Cerebellar cortex (tissue), 1 donor: ENCODE measurements at regions not wholly inside any gene's neighbourhood (a gene's known extent, or its start where the extent isn't known, plus 50 kb on each side); places are given as distances from the start of the nearest gene placed in this dataset.
"Not testable (repeated sequence)": the region's sequence is repeated elsewhere in the genome, so short reads cannot be mapped to it uniquely, and the experiment has no call there.

ENCODE experiments used
- DNase-seq: peaks from one replicate; pipeline ENCODE4 v3.0.0-alpha.2; 2015; ENCODE audit warnings: low spot score

DNA sequence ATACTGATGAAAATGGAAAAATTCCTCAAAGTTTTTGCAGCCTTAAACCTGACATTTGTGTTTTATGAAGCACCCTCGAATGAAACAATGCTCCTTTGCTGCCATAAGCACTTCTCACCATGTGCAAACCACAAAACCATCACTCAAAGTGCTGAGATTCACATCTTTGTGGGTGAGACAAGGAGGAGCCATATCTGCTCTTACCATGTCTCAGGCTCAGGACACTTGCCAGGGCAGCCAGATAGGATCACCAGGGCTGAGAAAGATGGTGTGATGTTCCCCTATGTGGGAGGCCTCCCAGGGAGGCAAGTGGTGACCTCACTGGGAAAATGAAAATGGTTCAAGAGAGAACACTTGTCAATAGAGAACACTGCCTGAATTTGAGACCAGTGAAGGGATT is 120.4 kb downstream of the CCDC34 start:
- no peak for DNase-seq

DNA sequence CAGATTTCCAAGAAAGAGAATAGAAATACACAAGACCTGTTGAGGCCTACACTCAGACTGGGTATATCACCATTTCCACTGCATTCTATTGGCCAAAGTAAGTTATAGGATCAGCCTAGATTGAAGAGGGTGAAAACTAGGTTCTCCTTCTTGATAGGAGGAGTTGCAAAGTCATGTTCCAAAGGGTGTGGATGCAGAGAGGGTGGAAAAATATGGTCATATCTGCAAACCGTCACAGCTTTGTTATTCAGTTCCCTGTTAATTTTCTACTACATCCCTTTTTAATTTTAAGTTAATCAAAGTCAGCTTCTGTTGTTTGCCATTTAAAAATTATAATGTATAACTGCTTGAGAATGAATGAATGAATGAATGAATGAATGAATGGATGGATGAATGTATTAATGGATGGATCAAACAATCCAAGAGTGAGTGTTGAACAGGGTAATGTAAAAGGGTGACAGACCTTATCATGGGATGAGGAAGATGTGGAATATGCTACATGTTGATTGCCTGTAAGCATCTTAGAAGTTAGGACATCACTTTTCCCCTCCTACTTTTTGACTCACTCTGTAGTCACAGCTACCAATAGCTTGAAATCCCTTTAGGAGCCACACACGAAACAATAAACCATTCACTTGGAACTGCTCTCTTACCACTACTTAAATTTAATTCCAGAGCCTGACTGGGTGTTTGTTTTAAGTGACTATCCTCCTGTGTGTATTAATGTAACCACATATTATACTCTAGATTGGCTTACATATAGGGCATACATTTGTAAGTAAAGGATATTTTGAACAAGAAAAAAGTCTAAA is 121.5 kb downstream of the CCDC34 start:
- no peak for DNase-seq

DNA sequence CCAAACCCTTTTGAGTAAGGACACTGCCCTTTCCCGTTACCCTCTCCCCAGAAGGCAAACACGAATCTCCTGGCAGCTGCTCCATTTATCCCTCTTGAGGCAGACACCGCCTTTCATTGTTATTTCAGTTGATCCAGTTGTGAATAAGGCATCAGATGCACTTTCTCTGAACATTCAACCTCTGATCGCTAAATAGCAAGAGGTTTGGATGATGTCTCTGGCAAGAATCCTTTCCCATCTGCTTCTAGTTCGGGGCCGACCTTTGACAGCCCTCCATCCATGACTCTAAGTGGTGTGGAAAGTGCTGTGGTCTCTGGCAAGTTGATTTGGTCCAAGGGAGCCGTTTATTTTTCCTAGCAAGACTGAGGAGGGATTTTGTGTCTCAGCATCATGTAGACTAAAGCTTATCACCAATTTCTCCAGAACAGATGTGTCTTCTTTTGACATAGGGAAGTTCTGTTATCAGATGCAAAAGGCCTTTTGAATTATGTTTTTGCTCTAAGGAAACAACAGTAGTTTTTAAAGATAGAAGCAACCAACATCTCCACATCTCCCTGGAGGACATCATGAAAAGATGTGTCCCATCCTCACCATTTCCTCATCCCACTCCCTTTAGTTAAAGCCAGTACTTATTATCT is 123.6 kb downstream of the CCDC34 start:
- no peak for DNase-seq

DNA sequence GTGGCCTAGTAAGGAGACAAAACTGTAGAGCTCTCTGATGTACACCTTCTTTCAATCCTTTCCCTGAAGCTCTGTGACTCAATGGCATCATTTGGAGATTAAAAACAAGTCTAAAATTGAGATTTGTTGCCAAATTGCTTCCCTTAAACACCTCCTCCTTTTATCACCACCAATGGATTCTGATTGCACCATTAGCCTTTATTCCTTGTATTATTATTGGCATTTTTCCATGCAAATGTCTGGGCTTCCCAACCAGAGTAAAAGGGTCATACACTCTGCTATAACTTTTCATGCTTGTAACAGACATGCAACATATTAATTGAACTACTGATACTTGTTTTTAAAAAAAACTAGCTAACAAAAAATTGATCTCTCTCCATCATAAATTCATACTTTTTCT is 124.2 kb downstream of the CCDC34 start:
- DNase-seq = no peak

DNA sequence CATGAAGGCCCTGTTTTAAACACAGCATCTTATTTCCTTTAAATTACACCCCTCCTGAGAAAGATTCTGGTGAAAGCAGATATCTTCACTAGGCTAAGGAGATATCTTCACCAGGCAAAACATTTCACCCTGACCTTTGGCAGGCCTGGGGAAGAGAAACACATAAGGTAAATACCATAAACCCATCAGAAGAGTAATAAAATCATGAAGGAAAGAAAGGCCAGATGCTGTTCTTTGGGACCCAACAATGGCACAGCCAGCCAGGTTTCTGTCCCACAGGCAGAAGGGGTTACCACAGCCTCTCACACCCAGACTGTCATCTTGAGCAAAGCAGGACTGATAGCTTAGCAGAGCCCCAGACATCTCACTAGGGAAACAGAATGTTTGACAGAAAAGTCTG is 125.4 kb downstream of the CCDC34 start:
- no peak for DNase-seq

DNA sequence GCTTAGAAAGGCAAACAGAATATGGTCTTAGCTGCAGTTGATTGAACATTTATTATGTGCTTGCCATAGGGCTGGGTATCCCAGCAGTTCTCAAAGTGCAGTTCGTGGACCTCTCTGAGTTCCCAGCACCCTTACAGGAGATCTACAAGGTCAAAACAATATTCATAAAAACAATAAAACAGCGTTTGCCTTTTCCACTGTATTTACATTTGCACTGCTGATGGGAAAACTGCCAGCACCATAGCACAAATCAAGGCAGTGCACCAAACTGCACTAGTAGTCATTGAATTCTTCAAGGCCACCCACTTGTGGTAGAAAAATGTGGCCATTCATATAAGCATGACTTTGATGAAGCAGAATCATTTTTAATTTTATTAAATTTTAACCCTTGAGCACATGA is 128.1 kb downstream of the CCDC34 start:
- no peak for DNase-seq

DNA sequence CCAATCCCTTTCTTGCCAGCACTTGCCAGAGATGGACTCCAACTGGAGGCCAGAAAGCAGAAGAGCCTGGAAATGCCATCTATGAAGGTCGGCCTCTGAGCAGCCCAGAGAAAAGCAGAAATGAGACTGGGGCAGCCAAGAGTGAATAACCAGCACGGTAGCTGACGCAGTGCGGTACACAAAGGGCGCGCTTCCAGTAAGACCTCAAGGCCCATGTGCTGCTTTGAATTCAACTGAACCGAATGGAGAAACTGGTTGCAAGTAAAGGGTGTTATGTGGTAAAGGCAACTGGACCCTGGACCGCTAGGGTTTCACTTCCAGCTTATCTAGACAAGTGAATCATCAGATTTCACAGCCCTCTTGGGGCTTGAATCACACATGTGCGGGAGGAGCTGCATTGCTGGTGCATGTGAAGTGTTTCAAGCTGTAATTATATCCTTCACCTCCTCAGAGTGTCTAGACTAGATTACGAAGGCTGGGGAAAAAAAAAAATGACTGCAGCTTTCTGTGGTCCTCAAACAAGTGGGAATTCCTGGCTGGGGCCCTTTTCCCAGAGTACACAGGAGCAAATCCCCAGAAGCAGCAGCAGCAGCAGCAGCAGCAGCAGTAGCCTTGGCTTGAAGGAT is 128.9 kb downstream of the CCDC34 start:
- DNase-seq = no peak

DNA sequence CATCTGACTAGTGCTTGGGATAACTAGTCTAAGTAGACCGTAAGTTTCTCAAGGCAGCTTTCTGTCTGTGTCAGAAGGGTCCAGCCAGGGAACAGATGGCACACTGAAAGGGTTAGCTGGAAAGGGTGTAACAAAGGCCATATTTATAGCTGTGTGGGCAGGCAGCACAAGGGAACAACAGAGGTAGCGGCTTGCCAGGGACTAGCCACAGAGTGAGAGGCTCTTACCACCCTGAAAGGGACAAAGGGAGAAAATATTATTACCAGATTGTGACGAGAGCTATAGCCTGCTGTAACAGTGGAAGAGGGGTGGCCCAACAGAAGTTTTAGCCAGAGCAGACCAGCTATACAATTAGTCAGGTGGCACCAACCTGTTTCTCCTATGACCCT is 129.4 kb downstream of the CCDC34 start:
- peak; percentile 90 for DNase-seq

DNA sequence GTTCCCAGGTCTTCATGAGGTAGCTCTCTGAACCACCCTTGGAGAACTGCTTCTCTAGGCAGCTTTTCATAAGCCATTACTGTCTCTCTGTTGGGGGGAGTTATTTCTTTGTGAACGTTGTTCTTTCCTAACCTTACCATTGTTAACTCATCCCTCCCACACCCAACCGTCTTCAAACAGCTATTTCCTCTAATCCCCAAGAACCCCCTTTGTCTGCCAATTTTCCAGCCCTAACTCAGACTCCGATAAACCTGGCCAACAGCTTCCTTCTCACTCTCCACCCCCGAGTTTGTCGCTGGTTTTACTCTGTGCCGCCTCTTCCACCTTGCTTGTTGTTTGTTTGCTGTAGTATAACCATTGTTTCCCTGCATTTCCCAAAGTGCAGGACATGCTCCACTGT is 131.5 kb downstream of the CCDC34 start:
- no peak for DNase-seq

DNA sequence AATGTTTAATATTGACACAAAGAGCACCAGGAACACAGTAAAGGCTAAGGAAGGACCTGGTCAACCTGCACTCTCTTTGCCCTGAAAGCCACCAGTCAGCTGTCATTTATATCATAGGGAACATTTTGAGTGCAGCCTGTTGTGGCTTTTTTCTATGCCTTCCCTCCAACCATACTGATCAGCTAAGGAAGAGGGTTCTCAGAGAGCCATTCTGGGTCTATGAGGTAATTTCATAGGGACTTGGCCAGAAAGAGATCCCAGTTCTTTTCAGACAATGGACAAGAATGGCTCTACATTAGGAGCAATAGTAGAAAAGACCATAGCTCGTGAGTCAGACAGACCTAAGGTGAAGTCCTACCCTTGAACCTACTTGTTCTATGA is 132.8 kb downstream of the CCDC34 start:
- no peak for DNase-seq

DNA sequence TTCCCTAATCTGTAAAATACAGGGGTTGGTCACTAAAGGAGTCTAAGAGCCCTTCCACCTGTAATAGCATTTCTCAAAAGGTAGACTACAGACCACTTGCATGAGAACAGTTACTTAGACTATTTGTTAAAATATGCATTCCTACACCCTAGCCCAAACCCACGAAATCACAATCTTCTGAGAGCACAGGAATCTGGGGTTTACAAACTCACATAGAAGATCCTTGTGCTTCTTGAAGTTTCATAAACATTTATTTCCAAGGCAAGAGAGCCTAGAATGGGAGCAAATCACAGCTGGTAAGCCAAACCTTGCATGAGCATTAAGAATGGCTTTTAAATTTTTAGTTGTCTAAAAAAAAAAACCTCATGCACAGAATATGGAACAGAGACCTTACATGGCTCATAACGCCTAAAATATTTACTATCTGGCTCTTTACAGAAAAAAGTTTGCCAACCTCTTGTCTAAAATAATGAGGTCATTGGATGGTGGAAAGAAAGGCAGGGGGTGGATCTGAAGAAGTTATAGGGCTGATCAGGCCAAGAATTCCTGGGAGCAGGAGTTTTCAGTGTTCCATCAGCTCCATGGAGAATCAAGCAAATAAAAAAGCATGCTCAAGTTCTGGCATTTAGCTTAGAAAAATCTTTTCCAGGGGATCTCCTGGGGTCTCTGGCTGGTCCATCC is 133.4 kb downstream of the CCDC34 start:
- no peak for DNase-seq

DNA sequence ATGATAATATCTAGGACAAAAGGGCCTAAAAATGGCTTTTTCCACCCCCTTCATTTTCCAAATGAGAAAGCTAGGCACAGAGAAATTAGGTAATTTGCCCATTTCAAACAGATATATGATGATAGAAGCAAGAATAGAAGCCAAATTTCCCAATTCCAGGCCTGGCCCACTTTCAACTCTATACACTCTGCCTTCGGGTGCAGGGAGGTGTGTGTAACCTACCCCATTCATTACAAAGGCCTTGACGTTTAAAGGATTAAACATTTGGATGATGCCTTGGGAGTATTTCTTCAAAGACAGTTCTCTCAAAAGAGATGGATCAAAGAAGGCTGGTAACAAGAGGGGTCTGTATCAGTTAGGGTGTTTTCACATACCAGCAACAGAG is 134.1 kb downstream of the CCDC34 start:
- peak; percentile 32 for DNase-seq

DNA sequence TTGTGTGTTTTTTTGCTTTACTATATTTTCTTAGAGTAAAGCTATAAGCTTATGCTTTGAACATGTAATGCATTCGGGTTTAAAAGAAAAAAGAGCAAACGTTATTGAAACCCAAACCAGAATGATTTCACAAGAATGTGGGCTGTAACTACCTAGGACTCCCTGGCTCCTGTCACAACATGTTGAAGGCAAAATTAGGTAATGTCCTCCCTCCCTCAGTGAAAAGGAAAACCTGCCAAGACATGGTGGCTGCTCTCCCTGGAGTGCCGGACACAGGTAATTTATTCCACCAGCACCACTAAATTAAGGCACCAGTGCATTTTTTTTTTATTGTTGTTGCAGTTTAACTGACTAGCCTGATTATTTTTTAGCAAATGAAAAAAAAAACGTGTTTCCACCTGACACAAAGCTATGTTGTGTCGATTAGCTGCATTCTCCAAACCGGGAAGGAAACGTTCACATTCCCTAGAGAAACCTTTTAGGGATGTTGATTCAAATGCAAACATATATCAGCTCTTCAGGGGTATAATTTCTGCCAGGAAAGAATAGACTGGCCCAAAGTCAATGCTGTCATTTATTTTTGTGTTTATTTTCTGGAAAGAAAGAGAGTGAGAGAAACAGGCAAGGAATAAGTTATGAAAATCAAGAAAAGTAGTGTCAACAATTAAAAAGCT is 134.6 kb downstream of the CCDC34 start:
- peak; percentile 93 for DNase-seq

DNA sequence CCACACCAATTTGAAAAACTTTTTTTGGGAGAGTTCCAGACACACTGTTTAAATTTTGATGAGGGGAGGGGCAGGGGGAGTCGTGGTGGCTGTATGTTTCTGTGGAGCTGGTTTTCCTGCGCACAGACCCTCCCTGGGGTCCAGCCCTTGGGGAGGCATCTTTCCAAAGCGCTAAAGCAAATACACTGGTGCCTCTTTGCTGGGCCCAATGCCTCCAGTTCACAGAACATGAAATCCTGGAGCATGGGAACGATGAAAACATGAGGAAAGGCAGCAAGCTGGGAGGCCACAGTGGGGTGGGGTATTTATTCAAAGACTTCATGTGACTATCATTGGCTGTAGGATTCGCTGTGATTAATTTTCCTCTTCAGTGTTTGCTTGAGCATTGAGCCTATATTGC is 135.3 kb downstream of the CCDC34 start:
- DNase-seq = no peak

DNA sequence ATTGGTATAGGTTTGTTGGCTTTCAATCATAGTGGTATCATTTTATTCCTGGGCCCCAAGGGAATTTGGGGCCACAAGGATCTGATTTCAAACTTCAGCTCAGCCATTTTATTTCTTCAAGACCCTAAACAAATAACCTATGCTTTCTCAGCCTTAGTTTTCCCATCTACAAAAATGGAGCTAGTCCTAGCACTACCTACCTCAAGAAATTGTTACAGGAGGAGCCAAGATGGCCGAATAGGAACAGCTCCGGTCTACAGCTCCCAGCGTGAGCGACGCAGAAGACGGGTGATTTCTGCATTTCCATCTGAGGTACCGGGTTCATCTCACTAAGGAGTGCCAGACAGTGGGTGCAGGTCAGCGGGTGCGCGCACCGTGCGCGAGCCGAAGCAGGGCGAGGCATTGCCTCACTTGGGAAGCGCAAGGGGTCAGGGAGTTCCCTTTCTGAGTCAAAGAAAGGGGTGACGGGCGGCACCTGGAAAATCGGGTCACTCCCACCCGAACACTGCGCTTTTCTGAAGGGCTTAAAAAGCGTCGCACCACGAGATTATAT is 143.5 kb downstream of the CCDC34 start:
- DNase-seq = not testable (repeated sequence)

DNA sequence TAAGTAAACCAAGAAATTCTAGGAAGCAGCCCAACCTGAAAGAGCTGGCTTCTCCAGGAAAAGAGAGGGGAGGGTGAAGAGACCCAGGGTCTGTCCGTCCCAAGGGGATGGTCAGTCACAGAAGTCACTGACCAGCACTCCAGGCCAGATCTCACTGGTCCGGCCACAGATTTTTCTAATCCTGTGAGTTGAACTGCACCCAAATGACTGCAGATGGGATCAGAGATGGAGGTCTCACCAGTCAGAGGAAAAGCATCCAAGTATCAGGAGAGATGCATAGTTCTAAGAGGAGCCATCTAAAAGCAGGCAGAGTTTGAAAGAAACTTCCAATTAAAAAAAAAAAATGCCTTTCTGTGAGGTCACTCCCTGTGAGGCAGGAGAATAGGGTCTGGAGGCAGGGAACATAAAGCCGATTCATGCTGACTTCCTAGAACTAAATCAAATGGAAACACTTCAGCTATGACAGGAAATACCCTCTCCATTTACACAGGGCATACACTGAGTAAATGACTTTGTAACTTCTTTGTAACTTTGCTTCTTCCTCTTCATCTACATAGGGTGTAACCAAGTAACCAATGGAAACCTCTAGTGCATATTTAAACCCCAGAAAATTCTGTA is 144.5 kb downstream of the CCDC34 start:
- DNase-seq = peak; percentile 56

DNA sequence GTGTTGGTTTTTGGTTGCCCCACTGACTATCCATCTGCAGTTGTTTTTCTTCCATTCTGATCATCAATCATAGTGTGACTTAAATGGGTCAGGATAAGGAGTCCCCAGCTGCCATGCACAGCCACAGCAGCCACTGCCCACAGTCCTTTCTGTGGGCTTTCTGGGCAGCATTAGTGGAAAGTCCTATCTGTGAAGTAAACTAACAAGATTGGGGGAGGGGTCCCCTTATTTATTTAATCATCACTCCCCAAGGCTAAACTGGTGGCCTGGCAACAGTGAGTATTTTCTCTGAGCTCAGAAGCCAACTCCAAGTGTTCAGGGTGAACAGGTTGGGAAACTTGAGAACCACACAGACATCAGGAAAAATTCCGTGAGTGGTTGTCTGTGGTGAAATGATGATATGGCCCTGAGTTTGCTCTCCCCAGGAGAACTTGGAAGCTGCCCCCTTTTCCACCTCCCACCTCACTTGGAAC is 145.0 kb downstream of the CCDC34 start:
- no peak for DNase-seq

DNA sequence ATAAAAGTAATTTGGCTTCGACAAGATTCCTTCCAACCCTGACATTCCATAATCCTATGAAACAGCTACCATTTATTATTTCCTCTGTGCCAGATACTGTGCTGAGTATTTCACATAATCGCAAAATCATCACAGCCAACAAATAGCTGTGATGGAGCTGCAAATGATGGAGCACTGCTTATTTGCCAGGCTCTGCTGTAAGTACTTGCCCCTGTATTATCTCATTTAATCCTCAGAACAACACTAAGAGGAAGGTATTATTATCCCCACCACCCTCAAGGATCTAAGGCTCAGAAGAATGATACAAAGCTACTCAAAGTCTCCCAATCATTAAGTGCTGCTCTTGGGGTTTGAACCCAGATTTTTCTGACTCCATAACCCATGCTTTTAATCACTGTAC is 145.5 kb downstream of the CCDC34 start:
- DNase-seq = no peak

DNA sequence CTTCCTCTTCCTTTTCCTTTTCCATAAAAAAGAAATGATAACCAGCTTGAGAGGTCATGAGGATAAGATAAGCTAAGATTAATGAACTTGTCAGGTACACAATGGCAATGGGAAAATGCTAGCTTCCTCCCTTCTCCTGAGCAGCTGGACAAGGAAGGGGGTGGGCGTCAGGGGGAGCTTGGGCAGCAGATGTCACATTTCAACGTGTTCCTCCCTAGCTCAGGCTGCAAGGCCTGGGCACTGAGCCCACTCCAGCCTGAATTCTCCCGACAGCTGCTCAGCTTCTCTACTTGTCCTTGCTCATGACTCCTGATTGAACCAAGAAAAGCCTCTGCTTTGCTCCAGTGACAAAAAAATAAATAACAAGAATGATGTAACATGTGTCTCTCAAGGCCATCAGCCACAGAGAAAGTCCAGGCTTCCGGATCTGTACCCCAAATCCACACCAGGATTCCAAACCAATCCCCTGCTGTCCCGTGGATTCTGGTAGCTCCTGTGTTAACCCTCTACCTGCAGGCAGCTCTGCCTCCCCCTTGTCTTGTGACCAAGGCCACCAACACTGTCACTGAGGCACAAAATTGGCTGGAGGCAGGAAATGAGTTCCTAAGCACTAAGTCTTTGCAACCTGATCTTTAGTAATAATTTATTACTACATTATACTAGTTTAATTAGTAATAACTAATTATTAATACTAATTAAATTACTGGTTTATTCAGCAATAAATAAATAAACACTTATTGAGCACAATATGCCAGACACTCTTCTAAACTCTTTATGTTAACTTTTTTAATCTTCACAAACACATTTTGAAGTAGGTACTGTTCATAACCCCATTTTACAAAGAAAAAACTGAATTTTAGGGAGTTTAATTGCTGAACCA is 146.5 kb downstream of the CCDC34 start:
- peak; percentile 56 for DNase-seq
